Vagina (tissue), 2 donors: ENCODE measurements at regions not wholly inside any gene's neighbourhood (a gene's known extent, or its start where the extent isn't known, plus 50 kb on each side); places are given as distances from the start of the nearest gene placed in this dataset.

Experiments used
- POLR2AphosphoS5 ChIP-seq, 2 donors: sonication (generic); formaldehyde crosslinking; IDR thresholded peaks; one replicate each; pipeline ENCODE4 v1.9.0; 2017; ENCODE audit warnings: antibody characterized with exemption in 2 of 2, mild to moderate bottlenecking in 2 of 2, low read depth in 1 of 2; ENCODE audit not compliant: insufficient read depth in 1 of 2
- TF ChIP-seq, protein P1 (sequence below), 3 experiments: fragments of 450-650 bp in 2 of 3; fragments of 200-600 bp in 1 of 3; sonication (generic) in 1 of 3; IDR thresholded peaks; one replicate each; pipeline ENCODE4 v1.5.1; 2017 to 2019; ENCODE audit warnings: antibody characterized with exemption in 3 of 3, mild to moderate bottlenecking in 2 of 3, moderate library complexity in 2 of 3

DNA sequence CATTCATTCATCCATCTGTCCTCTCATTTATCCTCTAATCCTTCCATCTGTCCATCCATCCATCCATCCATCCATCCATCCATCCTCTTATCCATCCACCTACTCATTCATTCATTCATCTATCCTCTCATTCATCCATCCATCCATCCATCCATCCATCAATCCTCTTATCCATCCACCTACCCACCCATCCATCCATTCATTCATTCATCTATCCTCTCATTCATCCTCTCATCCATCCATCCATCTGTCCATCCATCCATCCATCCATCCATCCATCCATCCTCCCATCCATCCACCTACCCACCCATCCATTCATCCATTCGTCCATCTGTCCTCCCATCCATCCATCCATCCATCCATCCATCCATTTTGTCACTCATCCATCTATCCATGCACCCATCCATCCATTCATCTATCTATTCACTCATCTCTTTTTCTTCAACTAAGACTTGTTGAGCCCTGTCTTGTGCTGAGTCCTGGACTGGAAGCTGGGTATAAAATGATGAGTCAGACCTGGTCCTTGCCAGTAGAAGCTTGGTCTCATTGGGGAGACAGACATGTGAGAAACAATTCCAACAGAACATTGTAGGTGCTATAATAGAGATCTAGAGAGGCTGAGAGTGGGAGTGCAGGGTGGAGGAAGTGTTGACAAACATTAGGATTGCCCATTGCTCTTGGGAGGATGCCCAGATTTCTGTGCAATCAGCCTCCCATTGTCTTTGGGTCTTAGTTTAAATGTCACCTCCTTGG, 55.0 kb upstream of the IER5L start:
- TF ChIP-seq, protein P1, sequence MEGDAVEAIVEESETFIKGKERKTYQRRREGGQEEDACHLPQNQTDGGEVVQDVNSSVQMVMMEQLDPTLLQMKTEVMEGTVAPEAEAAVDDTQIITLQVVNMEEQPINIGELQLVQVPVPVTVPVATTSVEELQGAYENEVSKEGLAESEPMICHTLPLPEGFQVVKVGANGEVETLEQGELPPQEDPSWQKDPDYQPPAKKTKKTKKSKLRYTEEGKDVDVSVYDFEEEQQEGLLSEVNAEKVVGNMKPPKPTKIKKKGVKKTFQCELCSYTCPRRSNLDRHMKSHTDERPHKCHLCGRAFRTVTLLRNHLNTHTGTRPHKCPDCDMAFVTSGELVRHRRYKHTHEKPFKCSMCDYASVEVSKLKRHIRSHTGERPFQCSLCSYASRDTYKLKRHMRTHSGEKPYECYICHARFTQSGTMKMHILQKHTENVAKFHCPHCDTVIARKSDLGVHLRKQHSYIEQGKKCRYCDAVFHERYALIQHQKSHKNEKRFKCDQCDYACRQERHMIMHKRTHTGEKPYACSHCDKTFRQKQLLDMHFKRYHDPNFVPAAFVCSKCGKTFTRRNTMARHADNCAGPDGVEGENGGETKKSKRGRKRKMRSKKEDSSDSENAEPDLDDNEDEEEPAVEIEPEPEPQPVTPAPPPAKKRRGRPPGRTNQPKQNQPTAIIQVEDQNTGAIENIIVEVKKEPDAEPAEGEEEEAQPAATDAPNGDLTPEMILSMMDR (IDR thresholded peaks at IDR 0.05), result no peak
- TF ChIP-seq POLR2AphosphoS5 (IDR thresholded peaks at IDR 0.05; ENCODE audit: insufficient read depth in 1 of 2, low read depth in 1 of 2), result no peak
